ENCODE measurements at regions not wholly inside any gene's neighbourhood (a gene's known extent, or its start where the extent isn't known, plus 50 kb on each side); places are given as distances from the start of the nearest gene placed in this dataset.

GRCh38 chr6:40906759-40907158 lies 132.3 kb downstream of the UNC5CL start:
- DNase-seq = no peak

- no peak for DNase-seq
These were observed 134.3 kb downstream of the UNC5CL start for GRCh38 chr6:40904583-40905194.

GRCh38 chr6:40903456-40903855 lies 135.6 kb downstream of the UNC5CL start:
- no peak for DNase-seq

DNA sequence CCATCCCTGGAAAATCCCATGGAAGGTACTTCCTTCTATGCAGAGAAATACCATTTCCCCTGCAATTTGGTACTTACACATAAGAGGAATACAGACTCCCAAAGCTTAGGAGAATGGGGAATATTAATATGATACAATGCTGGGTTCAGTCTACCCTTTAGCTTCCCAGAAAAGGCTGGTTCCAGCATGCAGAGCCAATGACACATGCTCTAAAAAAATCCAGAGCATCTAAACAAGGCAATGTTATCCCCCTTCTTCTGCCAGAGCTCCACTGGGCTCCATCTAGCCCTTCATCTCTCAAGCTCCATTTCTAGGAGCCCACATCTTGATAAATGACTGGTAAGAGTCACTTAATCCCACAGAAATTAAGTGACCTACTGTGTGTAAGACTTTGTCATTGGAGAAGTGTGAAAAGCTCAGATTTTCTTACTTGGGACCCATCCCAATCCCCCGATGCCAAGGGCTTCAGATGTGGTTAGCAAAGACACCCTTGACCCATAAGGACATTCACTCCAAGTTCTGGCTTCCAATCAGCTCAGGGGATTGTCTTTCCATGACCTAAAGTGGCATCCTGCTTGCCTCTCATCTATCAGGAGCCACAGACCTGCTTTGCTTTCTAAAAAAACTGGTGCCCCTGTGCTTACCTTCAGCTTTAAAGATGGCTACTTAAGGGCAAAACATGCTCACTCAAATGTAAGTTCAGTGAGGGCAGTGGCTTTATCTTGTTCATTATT lies 137.5 kb downstream of the UNC5CL start:
- no peak for DNase-seq

GRCh38 chr6:40900791-40901190 lies 138.2 kb downstream of the UNC5CL start:
- DNase-seq = no peak

DNA sequence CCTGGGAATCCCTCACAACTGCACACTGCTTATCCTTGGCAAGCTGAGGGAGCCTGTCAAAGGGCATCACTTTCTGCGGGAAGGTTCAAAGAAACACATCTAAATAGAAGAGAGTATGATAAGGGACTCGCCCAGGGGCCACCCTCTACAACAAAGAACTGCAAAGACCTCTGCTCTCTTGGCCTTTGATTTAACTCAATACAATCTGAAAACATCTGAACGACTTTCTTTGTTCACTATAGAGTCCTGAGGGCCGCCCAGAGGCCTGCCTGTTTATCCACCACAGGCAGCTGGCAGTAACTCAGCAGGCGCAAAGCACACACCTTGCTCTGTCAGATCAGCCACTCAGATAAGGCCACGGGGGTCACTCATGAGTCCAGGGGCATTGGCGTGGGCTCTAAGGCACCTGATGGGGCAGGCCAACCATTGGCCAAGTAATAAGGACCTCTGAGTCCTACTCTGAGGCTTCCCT lies 139.3 kb downstream of the UNC5CL start:
- no peak for DNase-seq

GRCh38 chr6:40898073-40898472 lies 140.9 kb downstream of the UNC5CL start:
- DNase-seq = no peak

- no peak for DNase-seq
These were observed 141.5 kb downstream of the UNC5CL start for GRCh38 chr6:40897390-40898003.

DNA sequence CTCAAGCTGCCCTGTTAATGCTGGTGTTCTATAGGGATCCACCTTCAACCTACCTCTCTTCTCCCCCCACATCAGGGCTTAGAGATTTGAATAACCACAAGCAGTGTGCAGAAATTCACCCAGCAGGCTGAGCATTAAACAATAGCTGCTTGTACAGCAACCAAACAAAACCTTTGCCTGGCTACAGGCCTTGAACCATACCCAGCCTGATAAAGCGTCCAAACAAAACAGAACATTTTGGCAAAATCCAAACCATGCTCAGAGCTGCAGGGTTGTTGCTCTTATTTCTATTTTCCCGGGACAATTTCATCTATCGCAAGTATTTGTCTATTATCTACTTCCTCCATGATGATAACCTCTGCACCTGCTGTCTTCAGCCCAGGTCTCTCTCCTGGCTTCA lies 142.3 kb downstream of the UNC5CL start:
- DNase-seq = no peak

DNA sequence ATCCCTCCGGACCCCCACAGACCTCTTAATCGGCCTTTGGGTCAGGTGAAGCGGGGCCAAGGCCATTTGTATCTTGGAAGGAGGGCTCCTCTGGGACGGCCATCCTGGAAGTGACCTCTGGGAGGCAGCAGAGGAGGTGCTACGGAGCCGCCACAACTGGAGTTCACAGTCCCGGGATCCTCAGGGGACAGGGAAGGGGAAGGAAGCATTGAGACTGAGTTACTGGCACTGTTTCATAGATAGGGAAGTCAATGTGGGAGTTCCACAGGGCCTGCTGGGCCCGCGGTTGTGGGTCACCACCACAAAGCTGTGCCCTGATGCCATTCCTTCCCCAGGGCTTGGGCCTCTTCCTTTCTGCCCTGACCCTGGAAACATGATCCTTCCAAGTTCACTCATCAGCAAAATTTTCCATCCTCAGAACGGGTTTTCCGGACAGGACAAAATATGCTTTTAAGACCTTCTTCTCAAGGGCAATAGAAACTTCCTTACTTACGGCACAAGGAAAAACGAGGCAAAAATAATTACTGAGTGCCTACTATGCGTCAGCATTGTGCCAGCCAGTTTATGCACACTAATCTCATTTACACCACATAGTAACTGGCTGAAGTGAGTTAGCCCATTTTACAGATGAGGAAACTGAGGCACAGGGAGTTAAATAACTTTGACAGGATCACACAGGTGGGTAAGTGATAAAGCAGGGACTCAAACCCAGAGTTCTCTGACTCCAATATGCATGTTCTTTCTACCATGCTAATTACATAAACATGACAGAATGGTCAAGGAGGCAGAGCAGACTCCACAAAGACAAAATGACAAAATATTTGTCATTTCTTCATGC lies 143.8 kb downstream of the UNC5CL start:
- no peak for DNase-seq

- no peak for DNase-seq
These were observed 146.0 kb downstream of the UNC5CL start for GRCh38 chr6:40893021-40893420.

- DNase-seq = no peak
These were observed 146.8 kb downstream of the UNC5CL start for GRCh38 chr6:40892223-40892622.

GRCh38 chr6:40891686-40892085 lies 147.3 kb downstream of the UNC5CL start:
- DNase-seq = no peak

DNA sequence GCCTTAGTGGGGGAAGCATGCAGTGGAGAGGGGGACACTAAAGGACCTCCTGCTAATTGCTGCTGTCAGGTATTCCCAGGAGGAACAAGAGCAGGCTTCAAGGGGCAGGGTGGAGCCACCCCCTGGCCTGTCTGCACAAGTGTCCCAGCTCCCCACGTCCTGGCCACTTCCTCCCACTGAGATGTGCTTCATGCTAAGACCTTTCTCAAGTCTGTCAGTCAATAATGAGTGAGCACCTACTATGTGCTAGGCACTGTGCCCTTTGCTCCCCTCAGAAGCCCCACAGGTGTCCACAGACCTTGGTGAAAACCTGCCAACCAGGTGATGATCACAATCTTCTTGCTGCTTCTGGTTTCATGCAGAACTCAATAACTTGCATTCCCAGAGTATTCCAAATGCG lies 147.9 kb downstream of the UNC5CL start:
- DNase-seq = no peak

GRCh38 chr6:40889137-40889832 lies 149.7 kb downstream of the UNC5CL start:
- DNase-seq = no peak

- DNase-seq = no peak
These were observed 150.5 kb downstream of the UNC5CL start for GRCh38 chr6:40888456-40888990.

- no peak for DNase-seq
These were observed 151.2 kb downstream of the UNC5CL start for GRCh38 chr6:40887792-40888340.

- DNase-seq = no peak
These were observed 151.8 kb downstream of the UNC5CL start for GRCh38 chr6:40887079-40887791.

GRCh38 chr6:40885139-40885774 lies 153.8 kb downstream of the UNC5CL start:
- DNase-seq = no peak

GRCh38 chr6:40882323-40882997 lies 156.6 kb downstream of the UNC5CL start:
- DNase-seq = no peak
